Cardiac fibroblast (primary cell): ENCODE measurements at regions not wholly inside any gene's neighbourhood (a gene's known extent, or its start where the extent isn't known, plus 50 kb on each side); places are given as distances from the start of the nearest gene placed in this dataset.

Experiments used
- DNase-seq, 2 donors: peaks; one replicate each; pipeline versions ENCODE4 v3.0.0 to v3.0.0-alpha.2; 2010; ENCODE audit warnings: low read depth in 2 of 2
- H3K4me3 ChIP-seq, 2 donors: replicated peaks in 1 of 2; 1 replicate in 1 of 2; 2 replicates in 1 of 2; pipeline ENCODE4 v1.5.1; 2011; ENCODE audit warnings: low read depth in 2 of 2, low read length in 2 of 2, mild to moderate bottlenecking in 2 of 2, moderate library complexity in 1 of 2
- TF ChIP-seq, protein P1 (sequence below): IDR thresholded peaks from one replicate; pipeline ENCODE4 v1.5.1; 2011; ENCODE audit warnings: low read depth, mild to moderate bottlenecking, low read length, inconsistent platforms

DNA sequence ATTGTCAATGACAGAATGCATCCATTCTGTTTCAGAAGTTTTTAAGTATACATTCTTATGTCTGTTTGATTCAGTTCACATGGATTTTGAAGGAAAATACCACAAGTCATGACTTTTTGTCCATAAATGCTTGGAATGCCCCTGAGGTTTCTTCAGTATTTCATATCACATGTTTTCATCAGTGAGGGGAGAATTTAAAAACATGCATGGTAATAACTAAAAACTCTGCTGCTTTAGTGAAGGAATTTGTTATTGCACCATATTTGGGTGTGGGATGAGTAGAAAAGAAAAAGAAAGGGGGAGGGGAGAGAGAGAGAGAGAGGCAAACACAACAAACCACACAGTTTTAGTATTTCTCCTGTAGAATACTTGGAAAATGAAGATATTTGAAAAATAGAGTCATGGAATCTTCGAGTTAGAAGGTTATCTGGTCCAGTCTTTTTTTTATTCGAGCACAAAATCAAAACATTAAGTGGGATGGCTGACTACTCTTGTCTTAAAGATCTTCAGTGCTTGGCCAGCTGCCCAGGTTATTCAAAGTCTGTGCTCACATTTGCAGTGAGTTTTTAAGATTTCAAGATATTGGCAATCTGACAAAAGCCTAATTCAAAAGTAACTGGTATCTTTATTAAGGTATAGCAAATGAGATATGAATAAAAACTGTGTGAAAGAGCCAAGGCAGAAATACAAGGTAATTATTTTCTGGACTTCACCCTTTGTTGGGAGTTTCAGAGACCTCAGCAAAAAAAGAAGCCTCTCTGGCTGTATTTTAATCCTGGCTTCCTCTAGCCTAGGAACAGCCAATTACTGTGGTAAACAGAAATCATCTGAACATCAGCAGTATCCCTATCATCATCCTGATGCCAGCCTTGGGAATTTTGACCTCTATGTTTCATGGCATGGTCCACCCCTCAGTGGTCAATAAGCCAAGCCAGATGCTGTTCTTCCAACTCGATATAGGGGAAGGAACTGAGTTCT lies 687.9 kb upstream of the CITED2 start:
- TF ChIP-seq, protein P1, sequence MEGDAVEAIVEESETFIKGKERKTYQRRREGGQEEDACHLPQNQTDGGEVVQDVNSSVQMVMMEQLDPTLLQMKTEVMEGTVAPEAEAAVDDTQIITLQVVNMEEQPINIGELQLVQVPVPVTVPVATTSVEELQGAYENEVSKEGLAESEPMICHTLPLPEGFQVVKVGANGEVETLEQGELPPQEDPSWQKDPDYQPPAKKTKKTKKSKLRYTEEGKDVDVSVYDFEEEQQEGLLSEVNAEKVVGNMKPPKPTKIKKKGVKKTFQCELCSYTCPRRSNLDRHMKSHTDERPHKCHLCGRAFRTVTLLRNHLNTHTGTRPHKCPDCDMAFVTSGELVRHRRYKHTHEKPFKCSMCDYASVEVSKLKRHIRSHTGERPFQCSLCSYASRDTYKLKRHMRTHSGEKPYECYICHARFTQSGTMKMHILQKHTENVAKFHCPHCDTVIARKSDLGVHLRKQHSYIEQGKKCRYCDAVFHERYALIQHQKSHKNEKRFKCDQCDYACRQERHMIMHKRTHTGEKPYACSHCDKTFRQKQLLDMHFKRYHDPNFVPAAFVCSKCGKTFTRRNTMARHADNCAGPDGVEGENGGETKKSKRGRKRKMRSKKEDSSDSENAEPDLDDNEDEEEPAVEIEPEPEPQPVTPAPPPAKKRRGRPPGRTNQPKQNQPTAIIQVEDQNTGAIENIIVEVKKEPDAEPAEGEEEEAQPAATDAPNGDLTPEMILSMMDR, result no peak
- no peak overlapping the region for H3K4me3 ChIP-seq
- DNase-seq, result peak; percentile 97 to 98

DNA sequence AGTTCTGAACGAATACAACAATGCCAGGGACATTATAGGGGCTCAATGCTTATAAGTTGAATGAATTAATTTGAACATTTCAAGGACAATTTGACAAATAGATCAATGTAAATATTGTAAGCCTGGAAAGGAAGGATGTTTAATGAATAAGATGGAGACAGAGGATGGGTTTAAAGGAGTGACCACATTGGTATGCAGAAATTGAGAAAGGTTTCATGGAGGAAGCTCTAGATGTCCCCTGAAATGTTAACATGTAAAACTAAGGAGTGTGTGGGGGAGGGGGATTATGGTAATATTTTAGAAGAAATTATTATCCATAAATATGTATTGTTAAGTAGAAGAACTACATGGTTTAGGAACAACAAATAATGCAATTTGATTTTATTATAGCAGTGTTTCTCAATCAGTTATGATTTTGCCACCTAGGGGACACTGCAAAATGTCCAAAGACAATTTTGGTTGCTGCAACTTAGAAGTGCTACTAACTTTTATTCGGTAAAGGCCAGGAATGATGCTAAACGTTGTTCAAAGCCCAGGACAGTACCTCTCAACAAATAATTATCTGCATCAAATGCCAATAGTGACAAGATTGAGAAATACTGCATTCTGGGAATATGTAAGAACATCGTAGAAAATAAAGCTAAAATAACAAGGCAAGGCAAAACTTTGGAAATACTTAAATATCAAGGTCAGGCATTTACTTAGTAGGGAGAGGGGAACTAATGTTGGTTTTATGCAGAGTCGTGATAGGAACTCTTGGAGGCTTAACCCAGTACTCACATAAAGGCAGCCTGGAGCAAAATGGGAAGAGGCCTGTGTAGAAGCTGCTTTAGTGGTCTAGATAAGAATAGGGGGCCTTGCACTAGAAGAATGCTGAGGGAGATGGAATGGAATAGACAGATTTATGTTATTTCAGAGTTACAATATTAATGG lies 686.9 kb upstream of the CITED2 start:
- no peak for DNase-seq
- no peak overlapping the region for H3K4me3 ChIP-seq
- TF ChIP-seq, protein P1, result no peak

DNA sequence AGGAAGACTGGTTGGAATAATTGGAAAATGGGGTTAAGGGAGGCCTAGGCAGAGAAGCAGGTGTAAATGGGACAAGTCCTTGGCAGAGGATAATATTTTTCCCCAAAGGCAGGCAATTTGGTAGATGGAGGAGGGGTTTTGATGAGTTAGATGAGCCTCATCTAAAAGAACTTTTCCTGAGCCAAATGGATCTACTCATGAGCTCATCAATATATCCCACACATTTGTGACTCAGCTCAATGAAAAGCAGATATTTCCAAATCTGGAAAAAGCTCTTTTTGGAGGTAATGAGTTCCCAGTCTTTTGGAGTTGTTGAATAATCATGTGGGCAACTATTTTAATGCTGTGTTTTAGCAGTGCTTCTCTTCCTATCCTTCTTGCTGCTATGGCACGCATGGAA lies 685.5 kb upstream of the CITED2 start:
- no peak overlapping the region for H3K4me3 ChIP-seq
- no peak for DNase-seq

DNA sequence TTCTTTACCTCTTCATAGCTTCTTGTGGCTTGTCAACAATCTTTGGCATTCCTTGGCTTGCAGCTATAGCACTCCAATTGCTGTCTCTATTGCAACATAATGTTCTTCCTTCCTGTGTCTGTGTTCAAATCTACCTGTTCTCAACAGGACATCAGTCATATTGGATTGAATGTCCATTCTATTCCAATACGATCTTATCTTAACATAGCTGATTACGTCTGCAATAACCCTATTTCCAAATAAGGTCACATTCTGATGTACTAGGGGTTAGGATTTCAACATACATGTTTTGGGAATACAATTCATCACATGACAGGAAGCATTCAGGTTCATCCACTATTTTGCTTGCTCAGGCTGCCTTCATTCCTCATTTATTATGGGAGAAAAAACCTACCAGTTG lies 684.4 kb upstream of the CITED2 start:
- H3K4me3 ChIP-seq, result no peak overlapping the region
- no peak for DNase-seq
- TF ChIP-seq, protein P1, result no peak

More for the DNA sequence above, 685.5 kb upstream of the CITED2 start:
- TF ChIP-seq, protein P1, result no peak

DNA sequence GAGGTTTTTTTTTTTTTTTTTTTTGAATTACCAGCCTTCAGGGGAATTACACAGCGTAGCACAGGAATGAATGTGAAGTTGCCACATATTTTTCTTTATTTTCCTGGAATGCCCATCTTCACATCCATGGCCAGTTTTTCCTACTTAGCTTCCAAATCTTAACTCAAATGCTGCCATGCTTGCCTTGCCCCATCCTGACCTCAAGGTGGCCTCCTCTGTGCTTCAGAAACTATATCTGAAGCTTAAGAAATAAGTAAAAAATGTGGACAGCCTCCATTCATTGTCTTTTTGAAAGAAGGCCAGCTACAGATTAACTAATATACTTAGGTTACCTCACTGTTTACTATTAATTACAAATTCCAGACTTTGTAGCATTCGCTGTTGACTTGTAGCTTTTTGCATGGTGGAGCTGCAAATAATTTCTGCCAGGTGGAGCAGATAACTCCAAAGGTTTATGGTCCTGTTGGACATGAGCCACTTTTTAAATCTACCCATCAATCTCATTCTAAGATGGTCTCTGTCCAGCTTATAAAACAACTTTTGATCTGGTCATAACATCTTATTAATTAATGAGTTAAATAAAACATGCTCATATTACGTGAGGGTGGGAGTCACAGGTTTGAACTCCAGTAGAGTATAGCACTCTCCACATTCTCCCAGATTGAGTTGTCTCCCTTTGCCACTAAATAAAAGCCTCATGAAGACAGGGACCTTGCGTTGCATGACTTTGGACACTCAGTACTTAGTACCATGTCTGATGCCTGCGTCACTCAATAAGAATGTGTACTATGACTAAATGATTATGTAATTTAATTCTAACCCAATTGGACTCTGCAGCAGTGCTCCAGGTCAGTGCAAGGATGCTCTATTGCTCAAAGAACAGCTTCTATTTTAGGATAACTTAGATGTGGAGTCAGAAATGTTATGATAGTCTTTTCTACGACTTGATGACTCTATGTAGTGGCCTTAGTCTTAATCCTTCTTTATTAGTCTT lies 678.6 kb upstream of the CITED2 start:
- peak; percentile 71 to 88 for DNase-seq
- TF ChIP-seq, protein P1, result peak; percentile 55
- H3K4me3 ChIP-seq, result no peak overlapping the region
